GM21528 (cell line): ENCODE measurements at regions not wholly inside any gene's neighbourhood (a gene's known extent, or its start where the extent isn't known, plus 50 kb on each side); places are given as distances from the start of the nearest gene placed in this dataset.
"Not testable (repeated sequence)": the region's sequence is repeated elsewhere in the genome, so short reads cannot be mapped to it uniquely, and the experiment has no call there.

Experiments
- ATAC-seq: cut with Tn5 transposase; IDR thresholded peaks from one replicate; pipeline ENCODE4 v1.9.1; 2021; ENCODE audit warnings: mild to moderate bottlenecking, moderate library complexity; ENCODE audit not compliant: unreplicated experiment, low FRiP score

GRCh38 chr4:84151574-84151973 is 347.5 kb downstream of the NKX6-1 start:
- ATAC-seq = no peak

DNA sequence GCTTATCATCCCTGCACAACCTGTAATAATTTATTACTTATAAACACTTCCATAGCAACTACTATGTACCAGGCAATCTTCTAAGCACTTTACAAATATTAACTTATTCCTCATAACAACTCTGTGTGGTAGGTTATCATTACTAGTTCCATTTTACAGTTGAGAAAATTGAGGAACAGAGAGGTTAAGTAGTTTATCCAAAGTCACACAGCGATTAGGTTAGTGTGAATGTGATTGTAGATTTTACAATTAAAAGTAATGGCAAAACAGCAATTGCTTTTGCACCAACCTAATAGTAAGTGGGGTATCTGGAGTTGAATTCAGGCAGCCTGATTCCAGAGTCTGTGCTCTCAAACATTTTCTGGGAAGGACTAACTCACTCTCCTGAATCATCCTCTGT is 348.9 kb downstream of the NKX6-1 start:
- no peak for ATAC-seq

GRCh38 chr4:84147831-84148230 is 351.3 kb downstream of the NKX6-1 start:
- ATAC-seq = no peak

DNA sequence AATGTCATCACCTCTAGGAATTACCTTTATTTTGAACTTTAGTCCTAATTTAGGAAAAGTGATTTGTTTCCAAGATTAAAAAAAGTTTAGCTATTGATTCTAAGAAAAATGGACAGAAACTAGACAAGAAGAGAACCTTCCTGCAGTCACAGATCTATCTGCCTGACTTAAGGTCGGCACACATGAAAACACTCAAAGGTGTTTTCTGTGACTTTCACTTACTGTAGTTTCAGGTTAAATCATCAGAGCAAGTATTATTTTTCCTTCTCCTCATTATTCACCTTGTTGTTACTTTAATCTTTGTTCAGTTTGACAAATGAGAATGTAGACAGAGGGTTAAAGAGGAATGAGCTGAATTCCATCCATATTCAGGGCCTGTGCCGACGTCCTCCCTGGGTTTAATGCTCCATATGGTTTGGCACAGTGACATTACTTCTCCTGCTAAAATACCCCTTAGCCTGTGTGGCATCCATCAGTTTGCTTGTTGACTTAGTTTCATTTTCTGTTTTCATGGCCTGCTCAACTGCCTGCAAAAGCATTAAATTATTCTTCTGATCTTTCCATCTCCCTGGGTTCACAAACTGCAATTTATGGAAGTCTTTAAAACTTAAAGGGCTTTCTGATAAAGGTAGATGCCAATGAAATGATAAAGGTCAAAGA is 352.7 kb downstream of the NKX6-1 start:
- peak; percentile 63 for ATAC-seq

DNA sequence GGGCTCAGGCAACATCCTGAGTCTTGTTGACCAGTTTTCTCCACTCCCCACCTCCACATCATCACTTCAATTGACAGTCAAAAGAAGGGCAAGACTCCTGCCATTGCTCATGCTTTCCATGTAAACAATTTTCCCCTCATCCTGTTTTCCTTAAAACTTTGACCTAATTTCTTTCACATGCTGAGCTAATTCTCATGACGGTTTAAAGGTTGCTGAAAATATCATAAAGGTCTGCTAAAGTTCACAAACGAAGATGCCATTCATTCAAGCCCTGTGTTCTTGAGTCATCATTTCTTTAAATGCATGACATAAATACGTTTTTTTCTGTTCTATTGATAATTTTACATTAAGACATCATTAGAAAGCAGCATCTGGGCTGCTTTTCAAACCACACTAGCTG is 353.9 kb downstream of the NKX6-1 start:
- no peak for ATAC-seq

DNA sequence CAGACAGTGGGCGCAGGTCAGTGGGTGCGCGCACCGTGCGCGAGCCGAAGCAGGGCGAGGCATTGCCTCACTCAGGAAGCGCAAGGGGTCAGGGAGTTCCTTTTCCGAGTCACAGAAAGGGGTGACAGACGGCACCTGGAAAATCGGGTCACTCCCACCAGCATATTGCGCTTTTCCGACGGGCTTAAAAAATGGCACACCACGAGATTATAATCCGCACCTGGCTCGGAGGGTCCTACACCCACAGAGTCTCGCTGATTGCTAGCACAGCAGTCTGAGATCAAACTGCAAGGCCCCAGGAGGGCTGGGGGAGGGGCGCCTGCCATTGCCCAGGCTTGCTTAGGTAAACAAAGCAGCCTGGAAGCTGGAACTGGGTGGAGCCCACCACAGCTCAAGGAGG is 372.2 kb downstream of the NKX6-1 start:
- not testable (repeated sequence) for ATAC-seq

GRCh38 chr4:84126061-84126787 is 372.9 kb downstream of the NKX6-1 start:
- no peak for ATAC-seq

GRCh38 chr4:84110040-84110439 is 389.1 kb downstream of the NKX6-1 start:
- no peak for ATAC-seq

- ATAC-seq = not testable (repeated sequence)
These were observed 397.2 kb downstream of the NKX6-1 start for GRCh38 chr4:84101653-84102625.

- ATAC-seq = no peak
These were observed 399.0 kb downstream of the NKX6-1 start for GRCh38 chr4:84100071-84100470.

- ATAC-seq = no peak
These were observed 399.5 kb downstream of the NKX6-1 start for GRCh38 chr4:84099599-84099998.

DNA sequence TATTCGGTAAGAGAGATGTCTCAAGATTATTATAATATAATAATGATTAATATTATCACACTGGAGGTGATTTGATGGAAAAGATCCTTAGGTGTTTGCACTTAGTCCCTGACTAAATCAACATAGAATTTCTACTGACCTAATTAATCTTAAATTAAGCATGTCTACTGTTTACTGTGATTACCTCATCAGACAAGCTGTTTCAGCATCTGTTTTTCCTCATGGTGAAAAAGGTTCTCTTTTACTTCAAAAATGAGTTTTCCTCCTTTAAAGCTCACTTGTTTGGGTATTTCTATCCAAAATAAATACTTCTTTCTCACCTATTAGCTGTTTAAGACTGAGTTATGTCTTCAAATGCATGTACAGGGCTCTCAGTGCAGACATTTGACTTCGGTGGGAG is 407.8 kb downstream of the NKX6-1 start:
- ATAC-seq = no peak

GRCh38 chr4:84089652-84090437 is 409.2 kb downstream of the NKX6-1 start:
- no peak for ATAC-seq

GRCh38 chr4:84085986-84086385 is 413.1 kb downstream of the NKX6-1 start:
- no peak for ATAC-seq

DNA sequence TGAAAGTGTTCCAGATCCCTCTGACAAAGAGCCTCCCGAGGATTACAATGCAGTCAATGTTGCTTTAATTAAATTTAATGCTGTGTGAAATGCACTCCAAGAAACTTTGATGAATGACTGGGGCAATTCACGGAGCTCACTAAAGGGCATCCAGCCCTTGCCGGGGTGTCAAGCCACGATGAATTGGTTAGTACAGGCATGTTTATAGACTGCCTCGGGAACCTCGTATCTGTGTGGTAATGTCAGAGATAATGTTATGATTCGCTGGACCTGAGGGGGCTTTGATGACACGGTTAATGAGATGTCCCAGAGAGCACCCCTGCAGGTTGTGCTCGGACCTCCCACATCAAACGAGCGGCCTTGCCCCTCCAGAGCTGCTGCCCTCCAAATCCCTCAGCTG is 428.8 kb downstream of the NKX6-1 start:
- no peak for ATAC-seq

DNA sequence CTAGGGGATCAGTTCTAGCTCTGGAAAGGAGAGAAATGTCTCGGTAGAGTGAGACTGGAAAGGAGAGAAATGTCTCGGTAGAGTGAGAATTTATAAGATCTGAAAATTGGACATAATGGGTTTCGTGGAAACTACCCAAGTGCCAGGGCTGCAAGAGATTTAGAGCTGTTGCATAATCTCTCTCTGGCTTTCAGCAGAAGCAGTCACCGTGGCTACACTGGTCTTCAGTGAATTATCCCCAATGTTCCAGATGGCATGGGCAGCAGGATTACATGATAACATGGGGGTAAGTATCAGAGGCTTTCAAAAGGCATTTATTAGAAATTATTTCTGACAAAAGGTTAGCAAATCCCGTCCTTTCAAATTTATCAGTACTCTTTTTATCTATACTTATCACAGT is 435.5 kb downstream of the NKX6-1 start:
- no peak for ATAC-seq

- no peak for ATAC-seq
These were observed 440.9 kb downstream of the NKX6-1 start for GRCh38 chr4:84058201-84058600.

DNA sequence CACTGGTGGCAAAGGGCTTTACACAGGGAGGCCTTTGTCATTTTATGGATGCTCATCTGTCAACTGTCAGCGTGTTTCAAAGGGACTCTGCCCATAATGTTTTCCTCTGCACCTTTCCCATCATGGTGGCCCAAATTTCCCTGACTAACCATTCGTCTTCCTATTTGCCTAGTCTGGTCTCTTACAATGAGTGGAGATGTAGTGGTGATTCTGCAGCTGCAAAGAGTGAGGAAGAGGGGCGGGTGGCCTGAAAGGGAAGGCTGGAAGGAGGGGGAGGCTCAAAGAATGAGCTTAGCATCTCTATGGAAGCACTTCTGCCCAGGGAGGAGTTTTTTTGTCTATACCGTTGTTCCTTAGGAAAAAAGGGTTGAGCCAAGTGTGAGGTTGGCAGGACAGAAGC is 447.5 kb downstream of the NKX6-1 start:
- ATAC-seq = no peak

DNA sequence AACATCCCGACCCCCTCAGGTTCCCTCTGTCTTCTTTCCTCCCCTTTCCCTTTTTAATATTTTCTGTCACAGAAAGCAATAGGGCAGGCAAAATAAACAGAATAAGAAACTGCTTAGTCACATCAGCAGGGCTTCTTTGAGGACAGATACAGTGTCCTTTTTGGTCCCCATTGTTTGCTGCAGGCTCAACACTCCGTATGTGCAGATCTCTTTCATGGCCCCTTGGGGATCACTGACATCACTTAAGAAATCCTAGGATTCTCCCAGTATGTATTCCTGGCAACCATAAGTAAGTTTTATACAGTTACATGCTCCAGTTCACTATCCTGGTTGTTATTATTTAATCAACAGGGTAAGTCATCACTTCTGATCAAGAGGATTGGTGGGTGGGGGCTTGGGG is 448.0 kb downstream of the NKX6-1 start:
- ATAC-seq = no peak

- ATAC-seq = no peak
These were observed 449.1 kb downstream of the NKX6-1 start for GRCh38 chr4:84050015-84050414.
